GM23338 (cell line): ENCODE measurements at regions not wholly inside any gene's neighbourhood (a gene's known extent, or its start where the extent isn't known, plus 50 kb on each side); places are given as distances from the start of the nearest gene placed in this dataset.

Experiments
- ATAC-seq: fragments of 200-7000 bp; cut with Tn5 transposase; 3 replicates; pipeline ENCODE4 v1.9.1; 2020
- DNase-seq: peaks from one replicate; pipeline ENCODE4 v3.0.0-alpha.2; 2015; ENCODE audit warnings: low spot score
- H2AFZ ChIP-seq: fragments of 200-600 bp; sonication (generic); 2 replicates; pipeline ENCODE4 v1.8.0; 2016; ENCODE audit warnings: antibody characterized with exemption, mild to moderate bottlenecking, moderate library complexity
- H3F3A ChIP-seq: fragments of 200-600 bp; sonication (generic); replicated peaks from 2 replicates; pipeline ENCODE4 v1.8.0; 2017; ENCODE audit warnings: antibody characterized with exemption, mixed run types, low read depth
- H3K27ac ChIP-seq: fragments of 200-600 bp; sonication (generic); 2 replicates; pipeline ENCODE4 v1.6.1; 2016; ENCODE audit warnings: low read depth
- H3K27me3 ChIP-seq: fragments of 200-600 bp; sonication (generic); 2 replicates; pipeline ENCODE4 v1.8.0; 2016; ENCODE audit warnings: mild to moderate bottlenecking, mixed run types, moderate library complexity; ENCODE audit not compliant: insufficient read depth
- H3K36me3 ChIP-seq: fragments of 200-600 bp; sonication (generic); 2 replicates; pipeline ENCODE4 v1.8.0; 2016; ENCODE audit warnings: mild to moderate bottlenecking; ENCODE audit not compliant: insufficient read depth
- H3K4me1 ChIP-seq: fragments of 200-600 bp; sonication (generic); 2 replicates; pipeline ENCODE4 v1.8.0; 2016; ENCODE audit warnings: mild to moderate bottlenecking, moderate library complexity; ENCODE audit not compliant: insufficient read depth
- H3K4me2 ChIP-seq: fragments of 200-600 bp; sonication (generic); 2 replicates; pipeline ENCODE4 v1.7.1; 2017; ENCODE audit warnings: mixed run types
- H3K4me3 ChIP-seq: fragments of 200-600 bp; sonication (generic); 2 replicates; pipeline ENCODE4 v1.6.1; 2016; ENCODE audit warnings: mixed run types
- H3K79me2 ChIP-seq: fragments of 200-600 bp; sonication (generic); replicated peaks from 2 replicates; pipeline ENCODE4 v1.8.0; 2017; ENCODE audit warnings: mild to moderate bottlenecking; ENCODE audit not compliant: insufficient read depth
- H3K9me2 ChIP-seq: fragments of 200-600 bp; sonication (generic); 2 replicates; pipeline ENCODE4 v1.8.0; 2017; ENCODE audit not compliant: insufficient read depth
- H4K20me1 ChIP-seq: fragments of 200-600 bp; sonication (generic); replicated peaks from 2 replicates; pipeline ENCODE4 v1.8.0; 2017; ENCODE audit warnings: mild to moderate bottlenecking; ENCODE audit not compliant: insufficient read depth
- H3K27ac Mint-ChIP-seq: 2 replicates; pipeline ENCODE4 v1.8.0; 2020; ENCODE audit warnings: inconsistent platforms, mild to moderate bottlenecking, moderate library complexity, mixed read lengths
- H3K27me3 Mint-ChIP-seq: 3 replicates; pipeline ENCODE4 v1.8.0; 2022; ENCODE audit warnings: low read depth, mild to moderate bottlenecking, moderate library complexity, mixed read lengths, inconsistent platforms; ENCODE audit not compliant: insufficient read depth, poor library complexity
- H3K36me3 Mint-ChIP-seq: 3 replicates; pipeline ENCODE4 v1.8.0; 2021; ENCODE audit warnings: low read depth, mild to moderate bottlenecking, inconsistent platforms, moderate library complexity, mixed read lengths
- H3K4me1 Mint-ChIP-seq: 3 replicates; pipeline ENCODE4 v1.8.0; 2020; ENCODE audit warnings: mild to moderate bottlenecking, inconsistent platforms, mixed read lengths
- H3K4me3 Mint-ChIP-seq: 3 replicates; pipeline ENCODE4 v1.8.0; 2021; ENCODE audit warnings: moderate library complexity, mild to moderate bottlenecking, inconsistent platforms, mixed read lengths
- H3K9me3 Mint-ChIP-seq: 3 replicates; pipeline ENCODE4 v1.8.0; 2020; ENCODE audit warnings: moderate library complexity, mild to moderate bottlenecking, inconsistent platforms, mixed read lengths
- CREB1 ChIP-seq: fragments of 250-450 bp; sonication (Bioruptor Pico); IDR thresholded peaks from 2 replicates; pipeline ENCODE4 v1.5.0; 2020; ENCODE audit warnings: low read depth, mild to moderate bottlenecking, moderate library complexity
- EZH2 ChIP-seq: fragments of 200-600 bp; sonication (generic); IDR thresholded peaks from one replicate; pipeline ENCODE4 v1.8.0; 2017; ENCODE audit warnings: antibody characterized with exemption, mild to moderate bottlenecking, low read depth; ENCODE audit not compliant: unreplicated experiment
- EZH2phosphoT487 ChIP-seq: fragments of 200-600 bp; sonication (generic); IDR thresholded peaks from one replicate; pipeline ENCODE4 v1.8.1; 2018; ENCODE audit warnings: antibody characterized with exemption; ENCODE audit not compliant: unreplicated experiment
- JUNB ChIP-seq: IDR thresholded peaks from one replicate; pipeline ENCODE4 v1.6.1; 2016; ENCODE audit warnings: antibody characterized with exemption; ENCODE audit not compliant: unreplicated experiment
- NANOG ChIP-seq: IDR thresholded peaks from 2 replicates; pipeline ENCODE4 v1.6.1; 2016; ENCODE audit warnings: antibody characterized with exemption, borderline replicate concordance
- POLR2AphosphoS5 ChIP-seq: IDR thresholded peaks from 2 replicates; pipeline ENCODE4 v1.6.1; 2016; ENCODE audit warnings: antibody characterized with exemption, low read depth
- REST ChIP-seq: IDR thresholded peaks from one replicate; pipeline ENCODE4 v1.6.1; 2018; ENCODE audit warnings: antibody characterized with exemption; ENCODE audit not compliant: unreplicated experiment
- STAT1 ChIP-seq: IDR thresholded peaks from one replicate; pipeline ENCODE4 v1.6.1; 2016; ENCODE audit warnings: antibody characterized with exemption; ENCODE audit not compliant: unreplicated experiment
- ZNF114 ChIP-seq: fragments of 250-450 bp; sonication (Bioruptor Pico); IDR thresholded peaks from 2 replicates; pipeline ENCODE4 v1.5.0; 2020; ENCODE audit warnings: mild to moderate bottlenecking, moderate library complexity
- ZNF331 ChIP-seq: fragments of 250-450 bp; sonication (Bioruptor Pico); IDR thresholded peaks from 2 replicates; pipeline ENCODE4 v1.5.0; 2020; ENCODE audit warnings: low read depth, mild to moderate bottlenecking, moderate library complexity
- TF ChIP-seq, protein P1 (sequence below), 2 experiments: fragments of 200-600 bp in 1 of 2; sonication (generic) in 1 of 2; conservative IDR thresholded peaks; 2 replicates each; pipeline versions ENCODE4 v1.5.1 to v1.6.1; 2016 to 2017; ENCODE audit warnings: antibody characterized with exemption in 2 of 2, low read depth in 2 of 2, mild to moderate bottlenecking in 2 of 2, moderate library complexity in 1 of 2
- TF ChIP-seq, protein P2 (sequence below): IDR thresholded peaks from 2 replicates; pipeline ENCODE4 v1.6.1; 2016; ENCODE audit warnings: antibody characterized with exemption
- TF ChIP-seq, protein P3 (sequence below): fragments of 250-450 bp; sonication (Bioruptor Pico); IDR thresholded peaks from 2 replicates; pipeline ENCODE4 v1.5.0; 2020; ENCODE audit warnings: mild to moderate bottlenecking, moderate library complexity

- no peak overlapping the region for H3K4me2 ChIP-seq
- DNase-seq (no peak), ATAC-seq (no peak)
- H3K36me3 Mint-ChIP-seq, result no peaks in the 10 kb centered on the region
- no peaks in the 10 kb centered on the region for H3K36me3 ChIP-seq
- no peaks in the 10 kb centered on the region for H4K20me1 ChIP-seq
- no peak overlapping the region for H3K27ac ChIP-seq
- H2AFZ ChIP-seq, result no peak overlapping the region
- no peaks in the 10 kb centered on the region for H3K79me2 ChIP-seq
- no peak overlapping the region for H3K4me3 Mint-ChIP-seq
- H3K4me1 ChIP-seq, result no peaks in the 10 kb centered on the region
- no peaks in the 10 kb centered on the region for H3K9me3 Mint-ChIP-seq
- no peak overlapping the region for H3K4me3 ChIP-seq
- TF ChIP-seq JUNB (no peak), CREB1 (CRISPR knock-in tag) (no peak), ZNF331 (CRISPR knock-in tag) (no peak), EZH2 (no peak), STAT1 (no peak), ZNF114 (no peak), NANOG (no peak), EZH2phosphoT487 (no peak), REST (no peak), POLR2AphosphoS5 (no peak)
- TF ChIP-seq, protein P1, sequence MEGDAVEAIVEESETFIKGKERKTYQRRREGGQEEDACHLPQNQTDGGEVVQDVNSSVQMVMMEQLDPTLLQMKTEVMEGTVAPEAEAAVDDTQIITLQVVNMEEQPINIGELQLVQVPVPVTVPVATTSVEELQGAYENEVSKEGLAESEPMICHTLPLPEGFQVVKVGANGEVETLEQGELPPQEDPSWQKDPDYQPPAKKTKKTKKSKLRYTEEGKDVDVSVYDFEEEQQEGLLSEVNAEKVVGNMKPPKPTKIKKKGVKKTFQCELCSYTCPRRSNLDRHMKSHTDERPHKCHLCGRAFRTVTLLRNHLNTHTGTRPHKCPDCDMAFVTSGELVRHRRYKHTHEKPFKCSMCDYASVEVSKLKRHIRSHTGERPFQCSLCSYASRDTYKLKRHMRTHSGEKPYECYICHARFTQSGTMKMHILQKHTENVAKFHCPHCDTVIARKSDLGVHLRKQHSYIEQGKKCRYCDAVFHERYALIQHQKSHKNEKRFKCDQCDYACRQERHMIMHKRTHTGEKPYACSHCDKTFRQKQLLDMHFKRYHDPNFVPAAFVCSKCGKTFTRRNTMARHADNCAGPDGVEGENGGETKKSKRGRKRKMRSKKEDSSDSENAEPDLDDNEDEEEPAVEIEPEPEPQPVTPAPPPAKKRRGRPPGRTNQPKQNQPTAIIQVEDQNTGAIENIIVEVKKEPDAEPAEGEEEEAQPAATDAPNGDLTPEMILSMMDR (conservative IDR thresholded peaks at IDR 0.05; ENCODE audit: low read depth in 2 of 2), result no peak
- TF ChIP-seq, protein P2, sequence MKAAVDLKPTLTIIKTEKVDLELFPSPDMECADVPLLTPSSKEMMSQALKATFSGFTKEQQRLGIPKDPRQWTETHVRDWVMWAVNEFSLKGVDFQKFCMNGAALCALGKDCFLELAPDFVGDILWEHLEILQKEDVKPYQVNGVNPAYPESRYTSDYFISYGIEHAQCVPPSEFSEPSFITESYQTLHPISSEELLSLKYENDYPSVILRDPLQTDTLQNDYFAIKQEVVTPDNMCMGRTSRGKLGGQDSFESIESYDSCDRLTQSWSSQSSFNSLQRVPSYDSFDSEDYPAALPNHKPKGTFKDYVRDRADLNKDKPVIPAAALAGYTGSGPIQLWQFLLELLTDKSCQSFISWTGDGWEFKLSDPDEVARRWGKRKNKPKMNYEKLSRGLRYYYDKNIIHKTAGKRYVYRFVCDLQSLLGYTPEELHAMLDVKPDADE, result no peak
- TF ChIP-seq, protein P3, sequence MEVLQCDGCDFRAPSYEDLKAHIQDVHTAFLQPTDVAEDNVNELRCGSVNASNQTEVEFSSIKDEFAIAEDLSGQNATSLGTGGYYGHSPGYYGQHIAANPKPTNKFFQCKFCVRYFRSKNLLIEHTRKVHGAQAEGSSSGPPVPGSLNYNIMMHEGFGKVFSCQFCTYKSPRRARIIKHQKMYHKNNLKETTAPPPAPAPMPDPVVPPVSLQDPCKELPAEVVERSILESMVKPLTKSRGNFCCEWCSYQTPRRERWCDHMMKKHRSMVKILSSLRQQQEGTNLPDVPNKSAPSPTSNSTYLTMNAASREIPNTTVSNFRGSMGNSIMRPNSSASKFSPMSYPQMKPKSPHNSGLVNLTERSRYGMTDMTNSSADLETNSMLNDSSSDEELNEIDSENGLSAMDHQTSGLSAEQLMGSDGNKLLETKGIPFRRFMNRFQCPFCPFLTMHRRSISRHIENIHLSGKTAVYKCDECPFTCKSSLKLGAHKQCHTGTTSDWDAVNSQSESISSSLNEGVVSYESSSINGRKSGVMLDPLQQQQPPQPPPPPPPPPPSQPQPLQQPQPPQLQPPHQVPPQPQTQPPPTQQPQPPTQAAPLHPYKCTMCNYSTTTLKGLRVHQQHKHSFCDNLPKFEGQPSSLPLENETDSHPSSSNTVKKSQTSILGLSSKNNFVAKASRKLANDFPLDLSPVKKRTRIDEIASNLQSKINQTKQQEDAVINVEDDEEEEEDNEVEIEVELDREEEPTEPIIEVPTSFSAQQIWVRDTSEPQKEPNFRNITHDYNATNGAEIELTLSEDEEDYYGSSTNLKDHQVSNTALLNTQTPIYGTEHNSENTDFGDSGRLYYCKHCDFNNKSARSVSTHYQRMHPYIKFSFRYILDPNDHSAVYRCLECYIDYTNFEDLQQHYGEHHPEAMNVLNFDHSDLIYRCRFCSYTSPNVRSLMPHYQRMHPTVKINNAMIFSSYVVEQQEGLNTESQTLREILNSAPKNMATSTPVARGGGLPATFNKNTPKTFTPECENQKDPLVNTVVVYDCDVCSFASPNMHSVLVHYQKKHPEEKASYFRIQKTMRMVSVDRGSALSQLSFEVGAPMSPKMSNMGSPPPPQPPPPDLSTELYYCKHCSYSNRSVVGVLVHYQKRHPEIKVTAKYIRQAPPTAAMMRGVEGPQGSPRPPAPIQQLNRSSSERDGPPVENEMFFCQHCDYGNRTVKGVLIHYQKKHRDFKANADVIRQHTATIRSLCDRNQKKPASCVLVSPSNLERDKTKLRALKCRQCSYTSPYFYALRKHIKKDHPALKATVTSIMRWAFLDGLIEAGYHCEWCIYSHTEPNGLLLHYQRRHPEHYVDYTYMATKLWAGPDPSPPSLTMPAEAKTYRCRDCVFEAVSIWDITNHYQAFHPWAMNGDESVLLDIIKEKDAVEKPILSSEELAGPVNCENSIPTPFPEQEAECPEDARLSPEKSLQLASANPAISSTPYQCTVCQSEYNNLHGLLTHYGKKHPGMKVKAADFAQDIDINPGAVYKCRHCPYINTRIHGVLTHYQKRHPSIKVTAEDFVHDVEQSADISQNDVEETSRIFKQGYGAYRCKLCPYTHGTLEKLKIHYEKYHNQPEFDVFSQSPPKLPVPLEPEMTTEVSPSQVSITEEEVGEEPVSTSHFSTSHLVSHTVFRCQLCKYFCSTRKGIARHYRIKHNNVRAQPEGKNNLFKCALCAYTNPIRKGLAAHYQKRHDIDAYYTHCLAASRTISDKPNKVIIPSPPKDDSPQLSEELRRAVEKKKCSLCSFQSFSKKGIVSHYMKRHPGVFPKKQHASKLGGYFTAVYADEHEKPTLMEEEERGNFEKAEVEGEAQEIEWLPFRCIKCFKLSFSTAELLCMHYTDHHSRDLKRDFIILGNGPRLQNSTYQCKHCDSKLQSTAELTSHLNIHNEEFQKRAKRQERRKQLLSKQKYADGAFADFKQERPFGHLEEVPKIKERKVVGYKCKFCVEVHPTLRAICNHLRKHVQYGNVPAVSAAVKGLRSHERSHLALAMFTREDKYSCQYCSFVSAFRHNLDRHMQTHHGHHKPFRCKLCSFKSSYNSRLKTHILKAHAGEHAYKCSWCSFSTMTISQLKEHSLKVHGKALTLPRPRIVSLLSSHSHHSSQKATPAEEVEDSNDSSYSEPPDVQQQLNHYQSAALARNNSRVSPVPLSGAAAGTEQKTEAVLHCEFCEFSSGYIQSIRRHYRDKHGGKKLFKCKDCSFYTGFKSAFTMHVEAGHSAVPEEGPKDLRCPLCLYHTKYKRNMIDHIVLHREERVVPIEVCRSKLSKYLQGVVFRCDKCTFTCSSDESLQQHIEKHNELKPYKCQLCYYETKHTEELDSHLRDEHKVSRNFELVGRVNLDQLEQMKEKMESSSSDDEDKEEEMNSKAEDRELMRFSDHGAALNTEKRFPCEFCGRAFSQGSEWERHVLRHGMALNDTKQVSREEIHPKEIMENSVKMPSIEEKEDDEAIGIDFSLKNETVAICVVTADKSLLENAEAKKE, result no peak
- H3K27me3 ChIP-seq, result peaks cover 3% of the 10 kb centered on the region; the same call in 1 of the 2 replicates
- H3K27ac Mint-ChIP-seq, result no peak overlapping the region
- H3K9me2 ChIP-seq, result no peaks in the 10 kb centered on the region
- no peaks in the 10 kb centered on the region for H3K27me3 Mint-ChIP-seq
- H3K4me1 Mint-ChIP-seq, result peaks cover 3% of the 10 kb centered on the region; the same call in 1 of the 3 replicates
- H3F3A ChIP-seq, result no peaks in the 10 kb centered on the region
These were observed 75.1 kb upstream of the FAM120A start for GRCh38 chr9:93376411-93376810.
